ENCODE measurements at regions not wholly inside any gene's neighbourhood (a gene's known extent, or its start where the extent isn't known, plus 50 kb on each side); places are given as distances from the start of the nearest gene placed in this dataset.

GRCh38 chr13:85243831-85244230 is 555.4 kb downstream of the SLITRK6 start:
- TF ChIP-seq POLR2AphosphoS5 (IDR thresholded peaks at IDR 0.05) = no peak
- no peak for TF ChIP-seq CTCF (IDR thresholded peaks at IDR 0.05)
- TF ChIP-seq POLR2A (IDR thresholded peaks at IDR 0.05) = no peak
- no peak for TF ChIP-seq EP300 (IDR thresholded peaks at IDR 0.05; ENCODE audit: low read depth)
- no peaks in the 10 kb centered on the region for H3K27me3 ChIP-seq
- no peaks in the 10 kb centered on the region for H3K4me1 ChIP-seq
- no peak overlapping the region for H3K27ac ChIP-seq
- 67 to 72% methylated on average over 2 of the region's 2 CpGs for WGBS, 2 donors (ENCODE audit: low coverage in 1 of 2)
- DNase-seq = no peak
- no peaks in the 10 kb centered on the region for H3K36me3 ChIP-seq
- H3K4me3 ChIP-seq = no peak overlapping the region
- no peaks in the 10 kb centered on the region for H3K9me3 ChIP-seq
- intact Hi-C loops (cut with DNase I; ENCODE audit: low total_unique reads) = no loop called here
- in situ Hi-C loops (cut with MboI; ENCODE audit: low pct_ligation_motif_present in 1 of 4, low pct_unique_long_range_greater_than_20kb in 1 of 4, low sequenced_read_pairs in 3 of 4) = no loop called here

GRCh38 chr13:85241060-85241459 is 558.2 kb downstream of the SLITRK6 start:
- no peak overlapping the region for H3K27ac ChIP-seq
- no peak for DNase-seq
- no peak for TF ChIP-seq EP300 (IDR thresholded peaks at IDR 0.05; ENCODE audit: low read depth)
- no peak for TF ChIP-seq POLR2AphosphoS5 (IDR thresholded peaks at IDR 0.05)
- no peak for TF ChIP-seq CTCF (IDR thresholded peaks at IDR 0.05)
- TF ChIP-seq POLR2A (IDR thresholded peaks at IDR 0.05) = no peak
- intact Hi-C loops (cut with DNase I; ENCODE audit: low total_unique reads) (no loop called here), in situ Hi-C loops (cut with MboI; ENCODE audit: low pct_ligation_motif_present in 1 of 4, low pct_unique_long_range_greater_than_20kb in 1 of 4, low sequenced_read_pairs in 3 of 4) (no loop called here)
- H3K4me1 ChIP-seq = no peaks in the 10 kb centered on the region
- H3K27me3 ChIP-seq = no peaks in the 10 kb centered on the region
- 58 to 59% methylated on average over 2 of the region's 2 CpGs for WGBS, 2 donors (ENCODE audit: low coverage in 1 of 2)
- no peaks in the 10 kb centered on the region for H3K9me3 ChIP-seq
- H3K36me3 ChIP-seq = no peaks in the 10 kb centered on the region
- H3K4me3 ChIP-seq = no peak overlapping the region

- WGBS, 2 donors (ENCODE audit: low coverage in 1 of 2) = 87 to 97% methylated on average over 1 of the region's 1 CpG
- TF ChIP-seq POLR2AphosphoS5 (IDR thresholded peaks at IDR 0.05) (no peak), EP300 (IDR thresholded peaks at IDR 0.05; ENCODE audit: low read depth) (no peak), CTCF (IDR thresholded peaks at IDR 0.05) (no peak), POLR2A (IDR thresholded peaks at IDR 0.05) (no peak)
- H3K9me3 ChIP-seq = no peaks in the 10 kb centered on the region
- intact Hi-C loops (cut with DNase I; ENCODE audit: low total_unique reads) = no loop called here
- H3K4me3 ChIP-seq = no peak overlapping the region
- DNase-seq = no peak
- no peak overlapping the region for H3K27ac ChIP-seq
- in situ Hi-C loops (cut with MboI; ENCODE audit: low pct_ligation_motif_present in 1 of 4, low pct_unique_long_range_greater_than_20kb in 1 of 4, low sequenced_read_pairs in 3 of 4) = no loop called here
- H3K36me3 ChIP-seq = no peaks in the 10 kb centered on the region
- no peaks in the 10 kb centered on the region for H3K27me3 ChIP-seq
- no peaks in the 10 kb centered on the region for H3K4me1 ChIP-seq
These were observed 562.8 kb downstream of the SLITRK6 start for GRCh38 chr13:85236413-85236812.

GRCh38 chr13:85230691-85231093 is 568.5 kb downstream of the SLITRK6 start:
- Histone ChIP-seq H3K27me3 (no peaks in the 10 kb centered on the region), H3K4me1 (no peaks in the 10 kb centered on the region), H3K36me3 (no peaks in the 10 kb centered on the region), H3K27ac (no peak overlapping the region), H3K9me3 (no peaks in the 10 kb centered on the region), H3K4me3 (no peak overlapping the region)
- no peak for DNase-seq
- 46 to 51% methylated on average over 4 of the region's 4 CpGs for WGBS, 2 donors (ENCODE audit: low coverage in 1 of 2)
- in situ Hi-C loops (cut with MboI; ENCODE audit: low pct_ligation_motif_present in 1 of 4, low pct_unique_long_range_greater_than_20kb in 1 of 4, low sequenced_read_pairs in 3 of 4) = no loop called here
- TF ChIP-seq EP300 (IDR thresholded peaks at IDR 0.05; ENCODE audit: low read depth) = no peak
- no peak for TF ChIP-seq POLR2A (IDR thresholded peaks at IDR 0.05)
- no peak for TF ChIP-seq POLR2AphosphoS5 (IDR thresholded peaks at IDR 0.05)
- no peak for TF ChIP-seq CTCF (IDR thresholded peaks at IDR 0.05)
- intact Hi-C loops (cut with DNase I; ENCODE audit: low total_unique reads) = no loop called here
